Ascending aorta (tissue), 2 donors: ENCODE measurements at regions not wholly inside any gene's neighbourhood (a gene's known extent, or its start where the extent isn't known, plus 50 kb on each side); places are given as distances from the start of the nearest gene placed in this dataset.
A peak's percentile ranks its signal among the peaks of the same experiment; 100 is the strongest.

Experiments
- DNase-seq, 2 donors: peaks; one replicate each; pipeline ENCODE4 v3.0.0-alpha.2; 2019; ENCODE audit warnings: low spot score in 2 of 2
- H3K27ac ChIP-seq, 2 donors: fragments of 200-600 bp; sonication (generic); one replicate each; pipeline ENCODE4 v1.5.1; 2016 to 2017; ENCODE audit warnings: mild to moderate bottlenecking in 1 of 2
- H3K27me3 ChIP-seq: fragments of 200-600 bp; sonication (generic); one replicate; pipeline ENCODE4 v1.5.1; 2017
- H3K36me3 ChIP-seq, 2 donors: fragments of 200-600 bp; sonication (generic); one replicate each; pipeline ENCODE4 v1.5.1; 2016
- H3K4me1 ChIP-seq, 2 donors: fragments of 200-600 bp; sonication (generic); one replicate each; pipeline ENCODE4 v1.5.1; 2016 to 2017; ENCODE audit warnings: mild to moderate bottlenecking in 1 of 2
- H3K4me3 ChIP-seq, 2 donors: fragments of 200-600 bp; sonication (generic); one replicate each; pipeline ENCODE4 v1.5.1; 2016 to 2017; ENCODE audit warnings: mild to moderate bottlenecking in 1 of 2
- H3K9me3 ChIP-seq, 2 donors: fragments of 200-600 bp; sonication (generic); one replicate each; pipeline ENCODE4 v1.5.1; 2016
- intact Hi-C: fragments of 100-400 bp; cut with DNase I; formaldehyde crosslinking; loops from one replicate; pipeline ENCODE4 v1.15.1; 2023
- TF ChIP-seq, protein P1 (sequence below), 3 experiments: fragments of 200-600 bp in 2 of 3; fragments of 450-650 bp in 1 of 3; sonication (generic) in 2 of 3; IDR thresholded peaks; one replicate each; pipeline ENCODE4 v1.5.1; 2016 to 2019; ENCODE audit warnings: antibody characterized with exemption in 3 of 3, mild to moderate bottlenecking in 1 of 3, moderate library complexity in 1 of 3

GRCh38 chr21:16563795-16564194 lies 834.0 kb downstream of the USP25 start:
- intact Hi-C loops, result no loop called here
- H3K27ac ChIP-seq, result no peak overlapping the region

DNA sequence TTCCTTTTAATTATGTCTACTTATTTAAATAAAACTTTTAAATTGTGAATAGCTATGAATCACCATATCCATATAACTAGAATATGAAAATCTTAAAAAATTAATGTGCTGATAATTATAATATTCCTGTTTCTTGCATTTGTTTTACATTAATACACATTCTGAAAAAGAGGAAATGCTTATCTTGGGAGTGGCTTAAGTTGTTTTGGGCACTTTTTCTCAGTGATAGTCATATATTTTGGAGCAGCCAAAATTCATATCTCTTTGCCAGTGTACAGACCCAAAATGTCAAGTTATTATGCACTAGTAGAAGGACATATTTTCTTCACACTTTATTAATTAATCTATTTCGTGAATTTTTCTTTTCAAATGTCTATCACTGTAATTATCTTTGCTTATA lies 838.5 kb downstream of the USP25 start:
- H3K4me1 ChIP-seq, result peaks cover 0 to 9% of the 10 kb centered on the region in 2 donors
- intact Hi-C loops, result no loop called here

More at GRCh38 chr21:16563795-16564194, 834.0 kb downstream of the USP25 start:
- Histone ChIP-seq H3K4me3 (no peak overlapping the region), H3K27me3 (no peaks in the 10 kb centered on the region), H3K9me3 (no peaks in the 10 kb centered on the region), H3K4me1 (peaks cover 0 to 3% of the 10 kb centered on the region in 2 donors), H3K36me3 (no peaks in the 10 kb centered on the region)
- TF ChIP-seq, protein P1, sequence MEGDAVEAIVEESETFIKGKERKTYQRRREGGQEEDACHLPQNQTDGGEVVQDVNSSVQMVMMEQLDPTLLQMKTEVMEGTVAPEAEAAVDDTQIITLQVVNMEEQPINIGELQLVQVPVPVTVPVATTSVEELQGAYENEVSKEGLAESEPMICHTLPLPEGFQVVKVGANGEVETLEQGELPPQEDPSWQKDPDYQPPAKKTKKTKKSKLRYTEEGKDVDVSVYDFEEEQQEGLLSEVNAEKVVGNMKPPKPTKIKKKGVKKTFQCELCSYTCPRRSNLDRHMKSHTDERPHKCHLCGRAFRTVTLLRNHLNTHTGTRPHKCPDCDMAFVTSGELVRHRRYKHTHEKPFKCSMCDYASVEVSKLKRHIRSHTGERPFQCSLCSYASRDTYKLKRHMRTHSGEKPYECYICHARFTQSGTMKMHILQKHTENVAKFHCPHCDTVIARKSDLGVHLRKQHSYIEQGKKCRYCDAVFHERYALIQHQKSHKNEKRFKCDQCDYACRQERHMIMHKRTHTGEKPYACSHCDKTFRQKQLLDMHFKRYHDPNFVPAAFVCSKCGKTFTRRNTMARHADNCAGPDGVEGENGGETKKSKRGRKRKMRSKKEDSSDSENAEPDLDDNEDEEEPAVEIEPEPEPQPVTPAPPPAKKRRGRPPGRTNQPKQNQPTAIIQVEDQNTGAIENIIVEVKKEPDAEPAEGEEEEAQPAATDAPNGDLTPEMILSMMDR (IDR thresholded peaks at IDR 0.05), result no peak
- no peak for DNase-seq

DNA sequence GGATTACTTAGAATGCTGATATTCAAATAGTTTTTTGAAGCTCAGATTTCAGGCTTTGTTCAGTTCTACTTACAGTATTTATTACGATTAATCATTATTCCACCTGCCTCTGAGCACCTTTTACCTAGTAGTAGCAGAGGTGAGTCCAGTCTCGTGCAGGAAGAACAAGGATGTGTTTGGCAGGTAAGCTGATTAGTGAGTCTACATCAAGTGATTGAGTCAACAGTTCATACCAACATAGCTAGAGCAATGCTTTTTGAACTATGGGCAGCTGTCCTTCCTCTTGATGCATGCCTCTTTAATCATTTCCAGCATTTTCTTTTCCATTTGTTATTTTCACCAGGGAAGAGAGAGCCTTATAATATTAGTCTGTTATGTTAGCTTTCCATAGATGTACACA lies 838.9 kb downstream of the USP25 start:
- intact Hi-C loops, result no loop called here
- TF ChIP-seq, protein P1 (IDR thresholded peaks at IDR 0.05), result no peak
- H3K27ac ChIP-seq, result no peak overlapping the region

More for the DNA sequence above, 838.5 kb downstream of the USP25 start:
- Histone ChIP-seq H3K36me3 (no peaks in the 10 kb centered on the region), H3K27me3 (no peaks in the 10 kb centered on the region), H3K9me3 (no peaks in the 10 kb centered on the region), H3K27ac (no peak overlapping the region), H3K4me3 (no peak overlapping the region)
- TF ChIP-seq, protein P1 (IDR thresholded peaks at IDR 0.05), result no peak
- no peak for DNase-seq

GRCh38 chr21:16569679-16570078 lies 839.9 kb downstream of the USP25 start:
- H3K27me3 ChIP-seq, result no peaks in the 10 kb centered on the region
- H3K27ac ChIP-seq, result no peak overlapping the region
- H3K9me3 ChIP-seq, result no peaks in the 10 kb centered on the region
- intact Hi-C loops, result loop anchor here (5.0 kb wide), 1 partner anchor 37 kb away; no protein-coding TSS in a partner anchor
- H3K36me3 ChIP-seq, result no peaks in the 10 kb centered on the region
- H3K4me1 ChIP-seq, result peaks cover 0 to 6% of the 10 kb centered on the region in 2 donors
- TF ChIP-seq, protein P1 (IDR thresholded peaks at IDR 0.05), result no peak
- H3K4me3 ChIP-seq, result no peak overlapping the region
- no peak for DNase-seq

More for the DNA sequence above, 838.9 kb downstream of the USP25 start:
- Histone ChIP-seq H3K9me3 (no peaks in the 10 kb centered on the region), H3K36me3 (no peaks in the 10 kb centered on the region), H3K4me3 (no peak overlapping the region), H3K27me3 (no peaks in the 10 kb centered on the region), H3K4me1 (peaks cover 0 to 8% of the 10 kb centered on the region in 2 donors)
- no peak for DNase-seq

DNA sequence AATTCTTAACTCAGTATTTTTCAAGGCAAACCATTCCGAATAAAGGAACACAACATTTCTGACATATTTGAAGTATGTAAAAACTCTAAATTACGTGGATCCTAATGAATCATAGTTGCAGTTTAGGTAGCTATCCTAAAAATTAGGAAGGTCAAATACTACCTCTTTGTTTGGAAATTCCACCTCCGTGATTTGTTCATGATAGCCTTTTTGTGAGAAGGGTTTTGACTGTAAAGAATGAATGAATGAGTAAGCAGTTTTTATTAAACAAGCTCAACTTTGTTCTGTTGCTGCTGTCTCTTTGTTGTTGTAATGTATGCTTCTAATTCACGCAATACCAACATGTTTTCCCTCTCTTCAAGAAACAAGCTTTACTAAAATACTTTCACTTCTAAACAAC lies 840.4 kb downstream of the USP25 start:
- TF ChIP-seq, protein P1 (IDR thresholded peaks at IDR 0.05), result no peak
- peak overlapping the region in 1 of 2 donors; percentile 13 for H3K4me3 ChIP-seq
- DNase-seq, result no peak
- intact Hi-C loops, result loop anchor here (5.0 kb wide), 1 partner anchor 38 kb away; no protein-coding TSS in a partner anchor
- no peaks in the 10 kb centered on the region for H3K27me3 ChIP-seq
- peaks cover 0 to 6% of the 10 kb centered on the region in 2 donors for H3K4me1 ChIP-seq
- no peak overlapping the region for H3K27ac ChIP-seq
- H3K9me3 ChIP-seq, result no peaks in the 10 kb centered on the region
- no peaks in the 10 kb centered on the region for H3K36me3 ChIP-seq

- Histone ChIP-seq H3K27ac (no peak overlapping the region), H3K36me3 (no peaks in the 10 kb centered on the region), H3K27me3 (no peaks in the 10 kb centered on the region), H3K9me3 (no peaks in the 10 kb centered on the region), H3K4me3 (peak overlapping the region in 1 of 2 donors; percentile 13), H3K4me1 (peaks cover 0 to 6% of the 10 kb centered on the region in 2 donors)
- no peak for DNase-seq
- intact Hi-C loops, result loop anchor here (5.0 kb wide), 1 partner anchor 39 kb away; no protein-coding TSS in a partner anchor
- TF ChIP-seq, protein P1 (IDR thresholded peaks at IDR 0.05), result no peak
Measured at GRCh38 chr21:16570856-16571255, 841.1 kb downstream of the USP25 start.
